Stimulated activated CD4-positive, alpha-beta T cell treated with anti-CD3 and anti-CD28 coated beads, Interleukin-1b, Interleukin-23, amount 100 ng/mL, for 24 hours (primary cell): ENCODE measurements at regions not wholly inside any gene's neighbourhood (a gene's known extent, or its start where the extent isn't known, plus 50 kb on each side); places are given as distances from the start of the nearest gene placed in this dataset.
"Not testable (repeated sequence)": the region's sequence is repeated elsewhere in the genome, so short reads cannot be mapped to it uniquely, and the experiment has no call there.

Source experiments
- DNase-seq, 4 experiments: peaks; one replicate each; pipeline ENCODE4 v3.0.0-alpha.2; 2020; ENCODE audit warnings: low read depth in 4 of 4, low spot score in 1 of 4

- not testable (repeated sequence) for DNase-seq
These were observed 91.1 kb upstream of the KRAS start for GRCh38 chr12:25341877-25342276.

- DNase-seq = no peak
These were observed 87.2 kb upstream of the KRAS start for GRCh38 chr12:25337916-25338315.

- no peak for DNase-seq
These were observed 81.4 kb upstream of the KRAS start for GRCh38 chr12:25332143-25332542.

GRCh38 chr12:25328072-25328712, 77.5 kb upstream of the KRAS start:
- DNase-seq = no peak

GRCh38 chr12:25327321-25327720, 76.6 kb upstream of the KRAS start:
- DNase-seq = no peak

- DNase-seq = no peak
These were observed 75.6 kb upstream of the KRAS start for GRCh38 chr12:25326326-25326725.

GRCh38 chr12:25324861-25325260, 74.1 kb upstream of the KRAS start:
- no peak for DNase-seq

GRCh38 chr12:25323581-25323982, 72.9 kb upstream of the KRAS start:
- DNase-seq = no peak

- no peak for DNase-seq
These were observed 72.3 kb upstream of the KRAS start for GRCh38 chr12:25322918-25323531.

GRCh38 chr12:25322351-25322750, 71.6 kb upstream of the KRAS start:
- DNase-seq = no peak

- DNase-seq = no peak
These were observed 71.0 kb upstream of the KRAS start for GRCh38 chr12:25321772-25322171.

- DNase-seq = no peak
These were observed 69.6 kb upstream of the KRAS start for GRCh38 chr12:25320123-25321006.

- no peak for DNase-seq
These were observed 68.7 kb upstream of the KRAS start for GRCh38 chr12:25319233-25319984.

GRCh38 chr12:25317553-25317952, 66.8 kb upstream of the KRAS start:
- no peak for DNase-seq

GRCh38 chr12:25315388-25315787, 64.7 kb upstream of the KRAS start:
- DNase-seq = no peak

- not testable (repeated sequence) for DNase-seq
These were observed 62.7 kb upstream of the KRAS start for GRCh38 chr12:25313266-25313990.

GRCh38 chr12:25311506-25311905, 60.8 kb upstream of the KRAS start:
- DNase-seq = no peak

- DNase-seq = not testable (repeated sequence)
These were observed 59.3 kb upstream of the KRAS start for GRCh38 chr12:25310071-25310470.

GRCh38 chr12:25308756-25309155, 58.0 kb upstream of the KRAS start:
- DNase-seq = no peak

GRCh38 chr12:25307818-25308217, 57.1 kb upstream of the KRAS start:
- no peak for DNase-seq

- DNase-seq = no peak
These were observed 51.1 kb upstream of the KRAS start for GRCh38 chr12:25301798-25302197.
